RCC 7860 (cell line): ENCODE measurements at regions not wholly inside any gene's neighbourhood (a gene's known extent, or its start where the extent isn't known, plus 50 kb on each side); places are given as distances from the start of the nearest gene placed in this dataset.

ENCODE experiments used
- DNase-seq: peaks from one replicate; pipeline ENCODE4 v3.0.0-alpha.2; 2015; ENCODE audit warnings: low spot score
- FAIRE-seq: peaks from 2 replicates; lab custom pipeline; 2012; peaks lifted over from hg19 to GRCh38; lab: Jason Lieb, UNC

GRCh38 chr6:47934023-47934422 lies 152.2 kb downstream of the OPN5 start:
- FAIRE-seq (no peak), DNase-seq (no peak)

- DNase-seq (no peak), FAIRE-seq (no peak)
Observed at GRCh38 chr6:47932575-47932974, 150.7 kb downstream of the OPN5 start.

GRCh38 chr6:47924001-47924400 lies 142.2 kb downstream of the OPN5 start:
- DNase-seq (no peak), FAIRE-seq (no peak)

- FAIRE-seq: no peak
- DNase-seq: no peak
Observed at GRCh38 chr6:47922391-47922790, 140.6 kb downstream of the OPN5 start.

- no peak for DNase-seq
- FAIRE-seq: no peak
Observed at GRCh38 chr6:47919875-47920274, 138.0 kb downstream of the OPN5 start.

GRCh38 chr6:47917811-47918210 lies 136.0 kb downstream of the OPN5 start:
- FAIRE-seq: no peak
- no peak for DNase-seq

GRCh38 chr6:47917202-47917601 lies 135.4 kb downstream of the OPN5 start:
- no peak for DNase-seq
- FAIRE-seq: no peak

GRCh38 chr6:47915017-47915416 lies 133.2 kb downstream of the OPN5 start:
- no peak for FAIRE-seq

GRCh38 chr6:47908271-47908670 lies 126.4 kb downstream of the OPN5 start:
- FAIRE-seq (no peak), DNase-seq (no peak)

More at GRCh38 chr6:47915017-47915416, 133.2 kb downstream of the OPN5 start:
- no peak for DNase-seq

GRCh38 chr6:47905717-47906116 lies 123.9 kb downstream of the OPN5 start:
- DNase-seq: no peak
- no peak for FAIRE-seq

GRCh38 chr6:47897247-47897646 lies 115.4 kb downstream of the OPN5 start:
- no peak for FAIRE-seq
- DNase-seq: no peak

- no peak for DNase-seq
- no peak for FAIRE-seq
Observed at GRCh38 chr6:47890326-47890875, 108.6 kb downstream of the OPN5 start.

GRCh38 chr6:47879015-47879414 lies 97.2 kb downstream of the OPN5 start:
- FAIRE-seq (no peak), DNase-seq (no peak)
